Nephron progenitor cell (in vitro differentiated cells): ENCODE measurements at regions not wholly inside any gene's neighbourhood (a gene's known extent, or its start where the extent isn't known, plus 50 kb on each side); places are given as distances from the start of the nearest gene placed in this dataset.

ENCODE experiments used
- DNase-seq: peaks from one replicate; pipeline ENCODE4 v3.0.0; 2021
- H3K27ac Mint-ChIP-seq: 2 replicates; pipeline ENCODE4 v1.8.0; 2021; ENCODE audit warnings: mild to moderate bottlenecking, moderate library complexity, mixed read lengths
- H3K27me3 Mint-ChIP-seq: 2 replicates; pipeline ENCODE4 v1.8.0; 2021; ENCODE audit warnings: mild to moderate bottlenecking, low read depth, mixed read lengths; ENCODE audit not compliant: poor library complexity
- H3K36me3 Mint-ChIP-seq: 2 replicates; pipeline ENCODE4 v1.8.0; 2021; ENCODE audit warnings: low read depth, mixed read lengths
- H3K4me1 Mint-ChIP-seq: 2 replicates; pipeline ENCODE4 v1.8.0; 2021; ENCODE audit warnings: mixed read lengths
- H3K4me3 Mint-ChIP-seq: 2 replicates; pipeline ENCODE4 v1.8.0; 2021; ENCODE audit warnings: mild to moderate bottlenecking, moderate library complexity, mixed read lengths
- H3K9me3 Mint-ChIP-seq: 2 replicates; pipeline ENCODE4 v1.8.0; 2021; ENCODE audit warnings: mild to moderate bottlenecking, moderate library complexity, mixed read lengths
- CTCF ChIP-seq: fragments of 200-600 bp; sonication (generic); IDR thresholded peaks from 2 replicates; pipeline ENCODE4 v1.5.0; 2021; ENCODE audit warnings: antibody characterized with exemption

- Mint-ChIP-seq H3K4me3 (no peak overlapping the region), H3K4me1 (peaks cover 33% of the 10 kb centered on the region), H3K27ac (no peak overlapping the region), H3K9me3 (no peaks in the 10 kb centered on the region), H3K27me3 (peaks cover 2% of the 10 kb centered on the region), H3K36me3 (no peaks in the 10 kb centered on the region)
- DNase-seq = no peak
- no peak for TF ChIP-seq CTCF
Observed at GRCh38 chr13:33997574-33997973, 179.6 kb downstream of the RFC3 start.

GRCh38 chr13:33999811-34000605, 182.1 kb downstream of the RFC3 start:
- Mint-ChIP-seq H3K36me3 (no peaks in the 10 kb centered on the region), H3K4me3 (no peak overlapping the region), H3K4me1 (peaks cover 30% of the 10 kb centered on the region), H3K27me3 (peaks cover 2% of the 10 kb centered on the region), H3K9me3 (no peaks in the 10 kb centered on the region), H3K27ac (no peak overlapping the region)
- no peak for TF ChIP-seq CTCF
- no peak for DNase-seq

GRCh38 chr13:34000955-34001354, 183.0 kb downstream of the RFC3 start:
- DNase-seq = no peak
- H3K36me3 Mint-ChIP-seq = no peaks in the 10 kb centered on the region
- H3K27me3 Mint-ChIP-seq = peaks cover 2% of the 10 kb centered on the region
- no peak for TF ChIP-seq CTCF
- H3K9me3 Mint-ChIP-seq = no peaks in the 10 kb centered on the region
- H3K4me1 Mint-ChIP-seq = peaks cover 30% of the 10 kb centered on the region
- no peak overlapping the region for H3K4me3 Mint-ChIP-seq
- H3K27ac Mint-ChIP-seq = no peak overlapping the region

- H3K9me3 Mint-ChIP-seq = no peaks in the 10 kb centered on the region
- H3K4me3 Mint-ChIP-seq = no peak overlapping the region
- peak overlapping the region; percentile 86 for H3K27ac Mint-ChIP-seq
- peaks cover 30% of the 10 kb centered on the region for H3K4me1 Mint-ChIP-seq
- DNase-seq = no peak
- no peak for TF ChIP-seq CTCF
- peaks cover 2% of the 10 kb centered on the region for H3K27me3 Mint-ChIP-seq
- no peaks in the 10 kb centered on the region for H3K36me3 Mint-ChIP-seq
Observed at GRCh38 chr13:34001389-34001788, 183.4 kb downstream of the RFC3 start.

GRCh38 chr13:34002141-34002540, 184.2 kb downstream of the RFC3 start:
- Mint-ChIP-seq H3K4me3 (no peak overlapping the region), H3K9me3 (no peaks in the 10 kb centered on the region), H3K27me3 (peaks cover 2% of the 10 kb centered on the region), H3K27ac (no peak overlapping the region), H3K36me3 (no peaks in the 10 kb centered on the region), H3K4me1 (peaks cover 30% of the 10 kb centered on the region)
- DNase-seq = no peak
- TF ChIP-seq CTCF = no peak

- Mint-ChIP-seq H3K27ac (no peak overlapping the region), H3K4me3 (no peak overlapping the region), H3K4me1 (peaks cover 30% of the 10 kb centered on the region), H3K9me3 (no peaks in the 10 kb centered on the region), H3K27me3 (peaks cover 2% of the 10 kb centered on the region), H3K36me3 (no peaks in the 10 kb centered on the region)
- no peak for TF ChIP-seq CTCF
- no peak for DNase-seq
Observed at GRCh38 chr13:34002924-34003323, 185.0 kb downstream of the RFC3 start.
